K562 (cell line): ENCODE measurements at regions not wholly inside any gene's neighbourhood (a gene's known extent, or its start where the extent isn't known, plus 50 kb on each side); places are given as distances from the start of the nearest gene placed in this dataset.

Experiments used
- ATAC-seq: fragments of 200-7000 bp; cut with Tn5 transposase; 3 replicates; pipeline ENCODE4 v1.9.1; 2020; ENCODE audit warnings: moderate library complexity
- BruUV-seq: library from RNA; stranded (reverse); fragments of 400-500 nt; replicated peaks from 2 replicates; lab custom pipeline; 2021; lab: Mats Ljungman, UMichigan
- CTCF ChIA-PET: fragments of 300-600 bp; formaldehyde crosslinking; extraction: SDS; loops from one replicate; lab custom pipeline; 2021; ENCODE audit warnings: low intra/inter-chr PET ratio; lab: Yijun Ruan, JAX
- POLR2A ChIA-PET: fragments of 300-600, 350-650 bp; sonication (Branson Sonifier 250); formaldehyde crosslinking; extraction: SDS; loops from one replicate; lab custom pipeline; 2021; ENCODE audit warnings: antibody characterized with exemption, inconsistent platforms; lab: Yijun Ruan, JAX
- DNase-seq, 4 experiments: peaks; one replicate each; pipeline versions ENCODE4 v3.0.0 to v3.0.0-alpha.2; 2011 to 2018; ENCODE audit warnings: low spot score in 3 of 4, mixed read lengths in 3 of 4; ENCODE audit errors: extremely low read depth in 1 of 4
- FAIRE-seq: peaks from 2 replicates; lab custom pipeline; 2011; peaks lifted over from hg19 to GRCh38; lab: Jason Lieb, UNC
- H2AFZ ChIP-seq: 2 replicates; pipeline ENCODE4 v1.6.0; 2011; ENCODE audit warnings: low read depth, low read length, control low read depth, inconsistent platforms
- H3K27ac ChIP-seq: fragments of 200-600 bp; 3 replicates; pipeline ENCODE4 v1.8.0; 2011; ENCODE audit warnings: low read depth, mild to moderate bottlenecking, control low read depth, inconsistent platforms, low read length, moderate library complexity, mixed read lengths; ENCODE audit errors: extremely low read depth
- H3K27me3 ChIP-seq, 2 experiments: fragments of 300-600 bp in 1 of 2; 2 replicates in 1 of 2; 3 replicates in 1 of 2; pipeline versions ENCODE4 v1.6.0 to v1.8.0; 2011; ENCODE audit warnings: inconsistent platforms in 2 of 2, low read length in 2 of 2, mild to moderate bottlenecking in 1 of 2, mixed read lengths in 1 of 2, moderate library complexity in 1 of 2; ENCODE audit not compliant: control insufficient read depth in 2 of 2, insufficient read depth in 2 of 2
- H3K36me3 ChIP-seq: fragments of 300-600 bp; 3 replicates; pipeline ENCODE4 v1.8.0; 2011; ENCODE audit warnings: mild to moderate bottlenecking, low read length, inconsistent platforms; ENCODE audit not compliant: control insufficient read depth, insufficient read depth
- H3K4me1 ChIP-seq, 2 experiments: fragments of 200-600 bp in 1 of 2; replicated peaks in 1 of 2; 2 replicates in 1 of 2; 3 replicates in 1 of 2; pipeline versions ENCODE4 v1.5.1 to v1.8.0; 2011; ENCODE audit warnings: inconsistent platforms in 2 of 2, low read length in 2 of 2, mild to moderate bottlenecking in 1 of 2, mixed read lengths in 1 of 2, moderate library complexity in 1 of 2; ENCODE audit not compliant: control insufficient read depth in 2 of 2, insufficient read depth in 2 of 2
- H3K4me2 ChIP-seq: 2 replicates; pipeline ENCODE4 v1.6.1; 2011; ENCODE audit warnings: low read length, control low read depth, inconsistent platforms, mixed read lengths; ENCODE audit not compliant: insufficient read depth
- H3K4me3 ChIP-seq: fragments of 200-600 bp; sonication (generic), shearing (Covaris generic); 2 replicates; pipeline ENCODE4 v1.5.1; 2016; ENCODE audit warnings: control low read depth, inconsistent platforms
- H3K79me2 ChIP-seq: fragments of 200-600 bp; 3 replicates; pipeline ENCODE4 v1.8.0; 2011; ENCODE audit warnings: low read length, inconsistent platforms; ENCODE audit not compliant: control insufficient read depth, insufficient read depth
- H3K9ac ChIP-seq, 2 experiments: 2 replicates each; pipeline versions ENCODE4 v1.6.0 to v1.6.1; 2011; ENCODE audit warnings: low read depth in 2 of 2, low read length in 2 of 2, control low read depth in 1 of 2, inconsistent platforms in 1 of 2, mild to moderate bottlenecking in 1 of 2, mixed read lengths in 1 of 2; ENCODE audit not compliant: insufficient read depth in 1 of 2
- H3K9me1 ChIP-seq: one replicate; pipeline ENCODE4 v1.6.0; 2011; ENCODE audit warnings: inconsistent platforms, mild to moderate bottlenecking, low read length, moderate library complexity; ENCODE audit not compliant: control insufficient read depth, insufficient read depth
- H3K9me3 ChIP-seq: replicated peaks from 2 replicates; pipeline ENCODE4 v1.5.1; 2011; ENCODE audit warnings: low read depth, low read length, inconsistent platforms; ENCODE audit not compliant: control insufficient read depth, insufficient read depth
- H4K20me1 ChIP-seq: replicated peaks from 2 replicates; pipeline ENCODE4 v1.6.1; 2011; ENCODE audit warnings: low read length, inconsistent platforms, mixed read lengths; ENCODE audit not compliant: control insufficient read depth, insufficient read depth
- HOMEZ ChIP-seq: fragments of 250-450 bp; sonication (Bioruptor Pico); IDR thresholded peaks from 2 replicates; pipeline ENCODE4 v1.4.0; 2020; ENCODE audit warnings: mild to moderate bottlenecking, moderate library complexity
- POLR2A ChIP-seq: fragments of 450-650 bp; conservative IDR thresholded peaks from 2 replicates; pipeline ENCODE4 v1.6.1; 2016
- U2AF1 ChIP-seq: fragments of 200-400 bp; formaldehyde crosslinking; optimal IDR thresholded peaks from 2 replicates; pipeline ENCODE3; 2017; ENCODE audit warnings: mild to moderate bottlenecking, low read depth, low read length, moderate library complexity
- ZNF766 ChIP-seq: fragments of 200-800 bp; sonication (Bioruptor generic); conservative IDR thresholded peaks from 2 replicates; pipeline ENCODE4 v1.6.1; 2016; ENCODE audit warnings: missing genetic modification characterization, missing compliant biosample characterization
- WGBS: fragments of 100-300 bp; shearing (Covaris generic); methylation state at CpG from one replicate; pipeline ENCODE4 v1.1.6; 2016; ENCODE audit warnings: low coverage, mixed read lengths; ENCODE audit not compliant: insufficient coverage; ENCODE audit errors: missing lambda C conversion rate; 5-methylcytosine and 5-hydroxymethylcytosine counted together
- in situ Hi-C: fragments of 300-500 bp; cut with MboI; formaldehyde crosslinking; loops from 4 replicates; pipeline ENCODE4 v1.15.0; 2018; ENCODE audit warnings: inconsistent platforms, mixed read lengths
- intact Hi-C: fragments of 100-400 bp; cut with micrococcal nuclease; formaldehyde crosslinking; loops from 2 replicates; pipeline ENCODE4 v1.14.2; 2022
- TF ChIP-seq, protein P1 (sequence below), 2 experiments: fragments of 450-650 bp in 1 of 2; IDR thresholded peaks; 2 replicates each; pipeline ENCODE4 v1.6.1; 2011 to 2017; ENCODE audit warnings: low read depth in 2 of 2, antibody characterized with exemption in 1 of 2, borderline replicate concordance in 1 of 2, low read length in 1 of 2, mild to moderate bottlenecking in 1 of 2, mixed read lengths in 1 of 2; ENCODE audit not compliant: control insufficient read depth in 1 of 2
- TF ChIP-seq, protein P2 (sequence below): IDR thresholded peaks from 2 replicates; pipeline ENCODE4 v1.6.1; 2014; ENCODE audit warnings: antibody characterized with exemption

GRCh38 chr7:68792351-68792750 lies 805.9 kb upstream of the AUTS2 start:
- in situ Hi-C loops (no loop called here), intact Hi-C loops (no loop called here)
- Histone ChIP-seq H3K27me3 (peaks cover 0 to 1% of the 10 kb centered on the region in 2 experiments; a peak in 1 of 5 replicates), H3K27ac (no peak overlapping the region), H3K79me2 (no peaks in the 10 kb centered on the region), H3K4me3 (no peak overlapping the region), H3K4me1 (no peaks in the 10 kb centered on the region), H4K20me1 (no peaks in the 10 kb centered on the region; the same call in 1 of the 2 replicates), H3K9me1 (no peaks in the 10 kb centered on the region), H2AFZ (no peak overlapping the region), H3K4me2 (no peak overlapping the region), H3K9ac (no peak overlapping the region), H3K9me3 (no peaks in the 10 kb centered on the region), H3K36me3 (no peaks in the 10 kb centered on the region)
- ChIA-PET CTCF (no interaction called here), POLR2A (interaction anchor here (0.8 kb wide), 1 partner anchor 18 kb away, joined by 3 read pairs; no protein-coding TSS in a partner anchor)
- no TSS peak for BruUV-seq
- DNase-seq: no peak
- WGBS: 0% methylated on average over 3 of the region's 3 CpGs
- FAIRE-seq: no peak
- no peak for ATAC-seq
- TF ChIP-seq HOMEZ (CRISPR knock-in tag): no peak
- no peak for TF ChIP-seq U2AF1
- TF ChIP-seq ZNF766: no peak
- TF ChIP-seq, protein P1, sequence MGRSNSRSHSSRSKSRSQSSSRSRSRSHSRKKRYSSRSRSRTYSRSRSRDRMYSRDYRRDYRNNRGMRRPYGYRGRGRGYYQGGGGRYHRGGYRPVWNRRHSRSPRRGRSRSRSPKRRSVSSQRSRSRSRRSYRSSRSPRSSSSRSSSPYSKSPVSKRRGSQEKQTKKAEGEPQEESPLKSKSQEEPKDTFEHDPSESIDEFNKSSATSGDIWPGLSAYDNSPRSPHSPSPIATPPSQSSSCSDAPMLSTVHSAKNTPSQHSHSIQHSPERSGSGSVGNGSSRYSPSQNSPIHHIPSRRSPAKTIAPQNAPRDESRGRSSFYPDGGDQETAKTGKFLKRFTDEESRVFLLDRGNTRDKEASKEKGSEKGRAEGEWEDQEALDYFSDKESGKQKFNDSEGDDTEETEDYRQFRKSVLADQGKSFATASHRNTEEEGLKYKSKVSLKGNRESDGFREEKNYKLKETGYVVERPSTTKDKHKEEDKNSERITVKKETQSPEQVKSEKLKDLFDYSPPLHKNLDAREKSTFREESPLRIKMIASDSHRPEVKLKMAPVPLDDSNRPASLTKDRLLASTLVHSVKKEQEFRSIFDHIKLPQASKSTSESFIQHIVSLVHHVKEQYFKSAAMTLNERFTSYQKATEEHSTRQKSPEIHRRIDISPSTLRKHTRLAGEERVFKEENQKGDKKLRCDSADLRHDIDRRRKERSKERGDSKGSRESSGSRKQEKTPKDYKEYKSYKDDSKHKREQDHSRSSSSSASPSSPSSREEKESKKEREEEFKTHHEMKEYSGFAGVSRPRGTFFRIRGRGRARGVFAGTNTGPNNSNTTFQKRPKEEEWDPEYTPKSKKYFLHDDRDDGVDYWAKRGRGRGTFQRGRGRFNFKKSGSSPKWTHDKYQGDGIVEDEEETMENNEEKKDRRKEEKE (IDR thresholded peaks at IDR 0.05; ENCODE audit: borderline replicate concordance in 1 of 2, control insufficient read depth in 1 of 2, low read depth in 2 of 2, low read length in 1 of 2): no peak
- TF ChIP-seq, protein P2, sequence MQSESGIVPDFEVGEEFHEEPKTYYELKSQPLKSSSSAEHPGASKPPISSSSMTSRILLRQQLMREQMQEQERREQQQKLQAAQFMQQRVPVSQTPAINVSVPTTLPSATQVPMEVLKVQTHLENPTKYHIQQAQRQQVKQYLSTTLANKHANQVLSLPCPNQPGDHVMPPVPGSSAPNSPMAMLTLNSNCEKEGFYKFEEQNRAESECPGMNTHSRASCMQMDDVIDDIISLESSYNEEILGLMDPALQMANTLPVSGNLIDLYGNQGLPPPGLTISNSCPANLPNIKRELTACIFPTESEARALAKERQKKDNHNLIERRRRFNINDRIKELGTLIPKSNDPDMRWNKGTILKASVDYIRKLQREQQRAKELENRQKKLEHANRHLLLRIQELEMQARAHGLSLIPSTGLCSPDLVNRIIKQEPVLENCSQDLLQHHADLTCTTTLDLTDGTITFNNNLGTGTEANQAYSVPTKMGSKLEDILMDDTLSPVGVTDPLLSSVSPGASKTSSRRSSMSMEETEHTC: no peak
- TF ChIP-seq POLR2A: no peak
